WTC11 (cell line): ENCODE measurements at regions not wholly inside any gene's neighbourhood (a gene's known extent, or its start where the extent isn't known, plus 50 kb on each side); places are given as distances from the start of the nearest gene placed in this dataset.

ENCODE experiments used
- CREB1 ChIP-seq: sonication (generic); formaldehyde crosslinking; IDR thresholded peaks from 2 replicates; pipeline ENCODE4 v1.8.0; 2023; ENCODE audit warnings: mild to moderate bottlenecking, missing genetic modification reagents
- CREM ChIP-seq: sonication (generic); formaldehyde crosslinking; IDR thresholded peaks from 2 replicates; pipeline ENCODE4 v1.8.1; 2022; ENCODE audit warnings: mild to moderate bottlenecking, missing genetic modification reagents, moderate library complexity
- ESRRA ChIP-seq: sonication (generic); formaldehyde crosslinking; IDR thresholded peaks from 2 replicates; pipeline ENCODE4 v1.8.1; 2022; ENCODE audit warnings: mild to moderate bottlenecking, missing genetic modification reagents, borderline replicate concordance
- FOXP1 ChIP-seq: sonication (generic); formaldehyde crosslinking; IDR thresholded peaks from 2 replicates; pipeline ENCODE4 v1.8.0; 2022; ENCODE audit warnings: missing genetic modification reagents, mild to moderate bottlenecking, moderate library complexity, borderline replicate concordance
- NFE2L1 ChIP-seq: sonication (generic); formaldehyde crosslinking; IDR thresholded peaks from 2 replicates; pipeline ENCODE4 v1.8.1; 2023; ENCODE audit warnings: missing genetic modification reagents
- NR3C1 ChIP-seq: sonication (generic); formaldehyde crosslinking; conservative IDR thresholded peaks from 2 replicates; pipeline ENCODE4 v1.8.1; 2023; ENCODE audit warnings: low read depth, mild to moderate bottlenecking, missing genetic modification reagents
- RELA ChIP-seq: sonication (generic); formaldehyde crosslinking; IDR thresholded peaks from 2 replicates; pipeline ENCODE4 v1.8.1; 2022; ENCODE audit warnings: missing genetic modification reagents, mild to moderate bottlenecking, borderline replicate concordance
- ZNF232 ChIP-seq: sonication (generic); formaldehyde crosslinking; IDR thresholded peaks from 2 replicates; pipeline ENCODE4 v1.8.0; 2022; ENCODE audit warnings: mild to moderate bottlenecking, missing genetic modification reagents
- ZNF263 ChIP-seq: sonication (generic); formaldehyde crosslinking; IDR thresholded peaks from 2 replicates; pipeline ENCODE4 v1.8.1; 2022; ENCODE audit warnings: low read depth, mild to moderate bottlenecking, moderate library complexity, missing genetic modification reagents
- ZNF416 ChIP-seq: fragments of 250-450 bp; sonication (Bioruptor Pico); IDR thresholded peaks from 2 replicates; pipeline ENCODE4 v1.9.0; 2021; ENCODE audit warnings: mild to moderate bottlenecking, inconsistent platforms
- TF ChIP-seq, protein P1 (sequence below): fragments of 200-600 bp; IDR thresholded peaks from 2 replicates; pipeline ENCODE4 v1.8.0; 2022; ENCODE audit warnings: antibody characterized with exemption

DNA sequence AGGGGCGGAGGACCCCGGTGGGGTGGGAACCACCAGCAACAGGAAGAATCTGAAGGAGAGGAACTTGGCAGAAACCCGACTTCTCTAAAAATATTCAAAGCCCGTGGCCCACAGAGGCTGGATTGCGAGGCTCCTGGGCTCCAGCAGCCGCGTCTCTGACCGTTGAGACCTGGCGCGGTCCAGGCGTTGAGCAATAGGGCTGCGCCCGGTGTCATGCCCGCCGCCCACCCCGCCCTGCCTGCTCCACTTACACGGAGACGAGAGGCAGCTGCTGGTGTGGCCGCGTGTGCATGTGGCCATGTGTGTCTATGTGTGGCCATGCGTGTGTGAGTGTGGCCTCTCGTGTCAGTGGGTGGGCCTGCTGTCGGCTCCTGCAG lies 83.6 kb downstream of the IRF8 start:
- TF ChIP-seq, protein P1, sequence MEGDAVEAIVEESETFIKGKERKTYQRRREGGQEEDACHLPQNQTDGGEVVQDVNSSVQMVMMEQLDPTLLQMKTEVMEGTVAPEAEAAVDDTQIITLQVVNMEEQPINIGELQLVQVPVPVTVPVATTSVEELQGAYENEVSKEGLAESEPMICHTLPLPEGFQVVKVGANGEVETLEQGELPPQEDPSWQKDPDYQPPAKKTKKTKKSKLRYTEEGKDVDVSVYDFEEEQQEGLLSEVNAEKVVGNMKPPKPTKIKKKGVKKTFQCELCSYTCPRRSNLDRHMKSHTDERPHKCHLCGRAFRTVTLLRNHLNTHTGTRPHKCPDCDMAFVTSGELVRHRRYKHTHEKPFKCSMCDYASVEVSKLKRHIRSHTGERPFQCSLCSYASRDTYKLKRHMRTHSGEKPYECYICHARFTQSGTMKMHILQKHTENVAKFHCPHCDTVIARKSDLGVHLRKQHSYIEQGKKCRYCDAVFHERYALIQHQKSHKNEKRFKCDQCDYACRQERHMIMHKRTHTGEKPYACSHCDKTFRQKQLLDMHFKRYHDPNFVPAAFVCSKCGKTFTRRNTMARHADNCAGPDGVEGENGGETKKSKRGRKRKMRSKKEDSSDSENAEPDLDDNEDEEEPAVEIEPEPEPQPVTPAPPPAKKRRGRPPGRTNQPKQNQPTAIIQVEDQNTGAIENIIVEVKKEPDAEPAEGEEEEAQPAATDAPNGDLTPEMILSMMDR = no peak
- TF ChIP-seq ZNF263 (CRISPR knock-in tag) (no peak), NFE2L1 (CRISPR knock-in tag) (no peak), ZNF416 (no peak), CREM (CRISPR knock-in tag) (no peak), FOXP1 (no peak), CREB1 (CRISPR knock-in tag) (no peak), NR3C1 (CRISPR knock-in tag) (no peak), ZNF232 (no peak), RELA (CRISPR knock-in tag) (no peak), ESRRA (CRISPR knock-in tag) (no peak)
